ENCODE measurements at regions not wholly inside any gene's neighbourhood (a gene's known extent, or its start where the extent isn't known, plus 50 kb on each side); places are given as distances from the start of the nearest gene placed in this dataset.

DNA sequence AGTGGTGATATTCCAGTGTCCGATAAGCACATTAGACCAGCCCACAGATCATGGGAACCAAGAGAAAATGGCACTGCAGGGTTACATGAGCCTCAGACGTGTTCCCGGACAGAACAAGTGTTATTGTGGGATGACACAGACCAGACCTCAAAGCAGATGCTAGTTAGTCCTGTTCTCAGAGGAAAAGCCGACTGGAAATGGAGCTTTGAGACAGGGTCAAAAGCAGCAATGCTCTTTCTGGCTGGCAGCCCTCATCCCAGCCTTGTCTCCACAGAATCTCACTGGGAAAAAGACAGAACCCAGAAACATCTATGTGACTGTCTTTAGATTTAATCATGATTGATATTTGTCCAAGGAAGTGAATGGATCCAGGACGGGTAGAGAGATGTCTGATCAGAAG lies 506.8 kb downstream of the INSC start:
- Histone ChIP-seq H2AFZ (ENCODE audit: low read depth, low read length) (no peak overlapping the region), H3K27ac (ENCODE audit: extremely low read depth, low read depth, low read length) (no peak overlapping the region), H3K79me2 (ENCODE audit: control insufficient read depth, insufficient read depth, low read length) (no peaks in the 10 kb centered on the region), H3K4me3 (no peak overlapping the region), H3K9me1 (ENCODE audit: control insufficient read depth, insufficient read depth, low read length) (no peaks in the 10 kb centered on the region), H3K27me3 (ENCODE audit: control insufficient read depth in 2 of 2, insufficient read depth in 2 of 2, low read length in 2 of 2) (peaks cover 0 to 11% of the 10 kb centered on the region in 2 experiments; a peak in 4 of 5 replicates), H4K20me1 (replicated peaks; ENCODE audit: control insufficient read depth, insufficient read depth, low read length) (no peaks in the 10 kb centered on the region), H3K36me3 (ENCODE audit: control insufficient read depth, insufficient read depth, low read length) (no peaks in the 10 kb centered on the region), H3K9me3 (replicated peaks; ENCODE audit: control insufficient read depth, insufficient read depth, low read depth, low read length) (no peaks in the 10 kb centered on the region), H3K9ac (ENCODE audit: insufficient read depth in 1 of 2, low read depth in 2 of 2, low read length in 2 of 2) (no peak overlapping the region), H3K4me2 (ENCODE audit: insufficient read depth, low read length) (no peak overlapping the region), H3K4me1 (replicated peaks in 1 of 2; ENCODE audit: control insufficient read depth in 2 of 2, insufficient read depth in 2 of 2, low read length in 2 of 2) (no peaks in the 10 kb centered on the region)
- TF ChIP-seq NFRKB (IDR thresholded peaks at IDR 0.05; ENCODE audit: low read depth) (no peak), CBX3 (IDR thresholded peaks at IDR 0.05; ENCODE audit: borderline replicate concordance in 1 of 2, low read length in 2 of 2) (no peak), L3MBTL2 (IDR thresholded peaks at IDR 0.05) (no peak), ESRRA (IDR thresholded peaks at IDR 0.05; ENCODE audit: borderline replicate concordance, low read depth) (no peak), FUS (optimal IDR thresholded peaks at IDR 0.05; ENCODE audit: low read depth, low read length) (no peak), SNIP1 (IDR thresholded peaks at IDR 0.05; ENCODE audit: low read depth) (no peak)
- TF ChIP-seq, protein P1, sequence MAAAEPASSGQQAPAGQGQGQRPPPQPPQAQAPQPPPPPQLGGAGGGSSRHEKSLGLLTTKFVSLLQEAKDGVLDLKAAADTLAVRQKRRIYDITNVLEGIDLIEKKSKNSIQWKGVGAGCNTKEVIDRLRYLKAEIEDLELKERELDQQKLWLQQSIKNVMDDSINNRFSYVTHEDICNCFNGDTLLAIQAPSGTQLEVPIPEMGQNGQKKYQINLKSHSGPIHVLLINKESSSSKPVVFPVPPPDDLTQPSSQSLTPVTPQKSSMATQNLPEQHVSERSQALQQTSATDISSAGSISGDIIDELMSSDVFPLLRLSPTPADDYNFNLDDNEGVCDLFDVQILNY (CRISPR knock-in tag; IDR thresholded peaks at IDR 0.05), result no peak
- BruUV-seq (replicated peaks), result no TSS peak
- intact Hi-C loops (cut with micrococcal nuclease), result no loop called here
- DNase-seq (ENCODE audit: extremely low read depth in 1 of 4, low spot score in 3 of 4) (no peak), ATAC-seq (no peak), FAIRE-seq (no peak)
- ChIA-PET CTCF (ENCODE audit: low intra/inter-chr PET ratio) (no interaction called here), POLR2A (interaction anchor here (0.6 to 1.3 kb wide), 2 partner anchors 9 to 11 kb away, joined by 3 read pairs; no protein-coding TSS in a partner anchor)
- 3% methylated on average over 5 of the region's 5 CpGs for WGBS (ENCODE audit: insufficient coverage, low coverage, missing lambda C conversion rate)
- in situ Hi-C loops (cut with MboI), result no loop called here
